Transverse colon (tissue), 4 donors: ENCODE measurements at regions not wholly inside any gene's neighbourhood (a gene's known extent, or its start where the extent isn't known, plus 50 kb on each side); places are given as distances from the start of the nearest gene placed in this dataset.

Source experiments
- DNase-seq: peaks from one replicate; pipeline ENCODE4 v3.0.0-alpha.2; 2019
- H3K27ac ChIP-seq, 4 donors: fragments of 200-600 bp; sonication (generic); 2 replicates each; pipeline ENCODE4 v1.5.1; 2016 to 2018; ENCODE audit warnings: inconsistent platforms in 4 of 4
- H3K27me3 ChIP-seq: fragments of 200-600 bp; sonication (generic); 2 replicates; pipeline ENCODE4 v1.5.1; 2017; ENCODE audit warnings: inconsistent platforms
- H3K36me3 ChIP-seq, 4 donors: fragments of 200-600 bp; sonication (generic); 2 replicates each; pipeline ENCODE4 v1.5.1; 2017 to 2019; ENCODE audit warnings: inconsistent platforms in 4 of 4
- H3K4me1 ChIP-seq, 4 donors: fragments of 200-600 bp; sonication (generic); 2 replicates each; pipeline ENCODE4 v1.5.1; 2017 to 2020; ENCODE audit warnings: inconsistent platforms in 4 of 4
- H3K4me3 ChIP-seq, 4 donors: fragments of 200-600 bp; sonication (generic); 1 replicate in 1 of 4; 2 replicates in 3 of 4; pipeline versions ENCODE4 v1.5.1 to v1.6.1; 2017 to 2019; ENCODE audit warnings: inconsistent platforms in 4 of 4
- H3K9me3 ChIP-seq, 2 donors: fragments of 200-600 bp; sonication (generic); 2 replicates each; pipeline ENCODE4 v1.5.1; 2017 to 2019; ENCODE audit warnings: inconsistent platforms in 2 of 2
- EP300 ChIP-seq: sonication (generic); formaldehyde crosslinking; IDR thresholded peaks from one replicate; pipeline ENCODE4 v1.6.1; 2017; ENCODE audit warnings: antibody characterized with exemption, low read depth
- POLR2A ChIP-seq: fragments of 450-650 bp; IDR thresholded peaks from one replicate; pipeline ENCODE4 v1.6.1; 2016; ENCODE audit warnings: antibody characterized with exemption, mild to moderate bottlenecking, moderate library complexity
- POLR2AphosphoS5 ChIP-seq, 3 donors: sonication (generic); formaldehyde crosslinking; IDR thresholded peaks; one replicate each; pipeline ENCODE4 v1.6.1; 2016; ENCODE audit warnings: antibody characterized with exemption in 3 of 3
- WGBS, 2 donors: methylation state at CpG; one replicate each; pipeline ENCODE4 v1.1.5; 2018; ENCODE audit warnings: low coverage in 1 of 2; 5-methylcytosine and 5-hydroxymethylcytosine counted together
- in situ Hi-C, 4 donors: fragments of 200-750 bp; cut with MboI; loops; one replicate each; pipeline versions ENCODE4 v1.15.0 to v1.15.1; 2017; ENCODE audit warnings: low sequenced_read_pairs in 3 of 4, low pct_ligation_motif_present in 1 of 4, low pct_unique_long_range_greater_than_20kb in 1 of 4
- intact Hi-C: fragments of 100-400 bp; cut with DNase I; formaldehyde crosslinking; loops from one replicate; pipeline ENCODE4 v1.15.1; 2023; ENCODE audit warnings: low total_unique reads
- TF ChIP-seq, protein P1 (sequence below), 5 experiments: fragments of 200-600 bp in 3 of 5; fragments of 450-650 bp in 2 of 5; sonication (generic) in 3 of 5; IDR thresholded peaks; 1 replicate in 2 of 5; 2 replicates in 3 of 5; pipeline ENCODE4 v1.5.1; 2016 to 2017; ENCODE audit warnings: antibody characterized with exemption in 5 of 5, inconsistent platforms in 3 of 5, mild to moderate bottlenecking in 2 of 5, moderate library complexity in 1 of 5

DNA sequence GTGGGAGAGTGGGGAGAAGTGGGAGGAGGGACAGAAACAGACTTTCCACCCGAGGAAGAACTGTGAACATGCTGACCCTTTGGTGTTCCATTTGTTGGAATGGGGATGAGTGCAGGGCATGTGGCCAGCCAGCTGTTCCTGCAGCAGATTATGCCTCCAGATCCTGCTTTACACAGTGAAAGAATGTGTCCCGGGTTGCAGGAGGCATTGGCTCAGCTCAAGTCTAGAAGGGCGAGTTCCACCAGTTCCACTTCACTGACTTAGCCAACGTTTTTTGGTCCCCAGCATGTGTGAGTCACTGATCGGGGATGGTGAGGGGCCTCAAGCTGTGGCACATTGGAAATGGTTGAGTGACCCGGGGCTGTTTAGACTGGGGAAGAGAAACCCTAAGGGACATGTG is 307.0 kb upstream of the ROPN1 start:
- DNase-seq: no peak
- Histone ChIP-seq H3K36me3 (no peaks in the 10 kb centered on the region), H3K27ac (no peak overlapping the region), H3K4me1 (peaks cover 0 to 6% (median 0%) of the 10 kb centered on the region in 4 donors), H3K4me3 (no peak overlapping the region), H3K27me3 (no peaks in the 10 kb centered on the region), H3K9me3 (no peaks in the 10 kb centered on the region)
- intact Hi-C loops: no loop called here
- no peak for TF ChIP-seq POLR2AphosphoS5 (IDR thresholded peaks at IDR 0.05)
- no peak for TF ChIP-seq POLR2A
- TF ChIP-seq, protein P1, sequence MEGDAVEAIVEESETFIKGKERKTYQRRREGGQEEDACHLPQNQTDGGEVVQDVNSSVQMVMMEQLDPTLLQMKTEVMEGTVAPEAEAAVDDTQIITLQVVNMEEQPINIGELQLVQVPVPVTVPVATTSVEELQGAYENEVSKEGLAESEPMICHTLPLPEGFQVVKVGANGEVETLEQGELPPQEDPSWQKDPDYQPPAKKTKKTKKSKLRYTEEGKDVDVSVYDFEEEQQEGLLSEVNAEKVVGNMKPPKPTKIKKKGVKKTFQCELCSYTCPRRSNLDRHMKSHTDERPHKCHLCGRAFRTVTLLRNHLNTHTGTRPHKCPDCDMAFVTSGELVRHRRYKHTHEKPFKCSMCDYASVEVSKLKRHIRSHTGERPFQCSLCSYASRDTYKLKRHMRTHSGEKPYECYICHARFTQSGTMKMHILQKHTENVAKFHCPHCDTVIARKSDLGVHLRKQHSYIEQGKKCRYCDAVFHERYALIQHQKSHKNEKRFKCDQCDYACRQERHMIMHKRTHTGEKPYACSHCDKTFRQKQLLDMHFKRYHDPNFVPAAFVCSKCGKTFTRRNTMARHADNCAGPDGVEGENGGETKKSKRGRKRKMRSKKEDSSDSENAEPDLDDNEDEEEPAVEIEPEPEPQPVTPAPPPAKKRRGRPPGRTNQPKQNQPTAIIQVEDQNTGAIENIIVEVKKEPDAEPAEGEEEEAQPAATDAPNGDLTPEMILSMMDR (IDR thresholded peaks at IDR 0.05): no peak
- no peak for TF ChIP-seq EP300
- 54 to 100% methylated on average over 1 to 6 of the region's 6 CpGs for WGBS, 2 donors
- in situ Hi-C loops: loop anchor here in 2 of 4 donors (25.0 kb wide), 2 partner anchors 262 to 287 kb away; partner anchors contain the start of gene KALRN (in 1 of the 2)

DNA sequence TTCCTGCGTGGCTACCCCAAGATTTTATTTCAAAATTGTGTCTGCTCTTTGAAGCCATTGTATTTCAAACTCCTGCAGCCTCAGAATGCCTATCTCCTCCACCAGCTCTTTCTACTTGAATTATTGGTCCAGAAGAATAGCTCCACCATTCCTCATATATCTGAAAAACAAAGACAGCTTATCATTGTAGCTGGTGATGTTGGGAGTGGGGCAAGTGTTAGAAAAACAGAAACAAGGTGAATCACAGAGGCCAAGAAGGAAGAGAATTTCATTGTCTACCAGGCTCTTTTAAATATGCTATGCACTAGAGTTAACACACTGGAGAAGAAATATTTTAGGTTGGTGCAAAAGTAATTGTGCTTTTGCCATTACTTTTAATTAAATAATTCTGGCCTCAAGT is 307.9 kb upstream of the ROPN1 start:
- intact Hi-C loops (no loop called here), in situ Hi-C loops (loop anchor here in 2 of 4 donors (25.0 kb wide), 2 partner anchors 263 to 288 kb away; partner anchors contain the start of gene KALRN (in 1 of the 2))
- Histone ChIP-seq H3K4me1 (peaks cover 0 to 6% (median 0%) of the 10 kb centered on the region in 4 donors), H3K4me3 (no peak overlapping the region), H3K9me3 (no peaks in the 10 kb centered on the region), H3K27me3 (no peaks in the 10 kb centered on the region), H3K27ac (no peak overlapping the region), H3K36me3 (no peaks in the 10 kb centered on the region)
- TF ChIP-seq EP300 (no peak), POLR2AphosphoS5 (IDR thresholded peaks at IDR 0.05) (no peak)
- WGBS, 2 donors: 83 to 86% methylated on average over 1 of the region's 1 CpG
- no peak for DNase-seq

DNA sequence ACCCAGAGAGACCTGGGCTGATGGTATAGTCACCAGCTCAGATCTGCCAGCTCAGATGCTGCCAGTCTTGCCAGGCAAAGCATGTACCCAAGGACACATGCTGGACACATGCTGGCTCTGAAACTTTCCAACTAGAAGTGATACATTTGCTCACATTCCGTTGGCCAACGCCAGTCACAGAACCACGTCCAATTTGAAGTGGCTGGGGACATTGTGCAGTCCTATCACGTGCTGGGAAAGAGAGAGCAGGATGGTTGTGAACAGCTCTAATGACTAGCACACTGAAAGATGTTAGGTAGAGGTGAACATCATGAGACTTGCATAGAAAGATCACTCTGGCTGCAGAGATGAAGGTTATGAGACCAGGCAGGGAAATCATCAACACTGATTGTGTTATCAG is 308.5 kb upstream of the ROPN1 start:
- intact Hi-C loops: no loop called here
- H3K36me3 ChIP-seq: no peaks in the 10 kb centered on the region
- no peaks in the 10 kb centered on the region for H3K9me3 ChIP-seq
- no peaks in the 10 kb centered on the region for H3K27me3 ChIP-seq
- H3K4me1 ChIP-seq: peaks cover 0 to 6% (median 0%) of the 10 kb centered on the region in 4 donors
- 72 to 90% methylated on average over 3 to 4 of the region's 4 CpGs for WGBS, 2 donors
- no peak for DNase-seq
- H3K27ac ChIP-seq: no peak overlapping the region
- TF ChIP-seq EP300 (no peak), POLR2A (no peak), POLR2AphosphoS5 (IDR thresholded peaks at IDR 0.05) (no peak)
- TF ChIP-seq, protein P1 (IDR thresholded peaks at IDR 0.05): no peak
- no peak overlapping the region for H3K4me3 ChIP-seq
- in situ Hi-C loops: no loop called here

DNA sequence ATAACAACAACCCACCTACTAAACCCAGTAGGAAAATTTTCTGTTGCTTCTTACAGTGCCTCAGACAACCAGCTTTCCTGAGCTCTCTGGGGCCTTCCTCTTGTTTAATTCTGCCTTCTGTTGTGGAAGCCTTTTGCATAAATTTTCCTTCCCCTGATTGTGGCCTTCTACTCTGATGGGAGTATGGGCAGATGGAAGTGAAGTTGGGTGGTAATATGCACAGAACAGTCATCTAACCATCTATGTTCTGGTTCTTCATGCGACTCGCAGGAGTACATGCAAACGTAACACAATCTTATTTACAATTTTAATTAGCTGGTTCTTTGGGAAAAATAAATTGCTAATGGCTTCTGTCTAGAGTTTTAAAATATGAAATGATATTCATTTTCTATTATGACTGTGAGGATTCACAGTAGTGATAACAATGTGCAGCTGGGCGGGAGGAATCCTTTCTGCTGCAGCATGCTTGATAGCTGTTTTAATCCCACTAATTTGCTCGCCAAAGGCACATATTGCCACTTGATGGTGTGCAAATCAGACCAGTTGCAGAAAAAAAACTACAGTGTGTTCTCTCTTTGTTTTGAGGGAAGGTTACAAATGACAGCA is 311.5 kb upstream of the ROPN1 start:
- no peaks in the 10 kb centered on the region for H3K27me3 ChIP-seq
- H3K36me3 ChIP-seq: no peaks in the 10 kb centered on the region
- TF ChIP-seq POLR2A: no peak
- in situ Hi-C loops: no loop called here
- peaks cover 16 to 17% of the 10 kb centered on the region in 2 donors for H3K9me3 ChIP-seq
- 88 to 93% methylated on average over 5 of the region's 5 CpGs for WGBS, 2 donors
- intact Hi-C loops: no loop called here
- no peak overlapping the region for H3K27ac ChIP-seq
- H3K4me3 ChIP-seq: no peak overlapping the region
- no peak for DNase-seq
- no peaks in the 10 kb centered on the region for H3K4me1 ChIP-seq

DNA sequence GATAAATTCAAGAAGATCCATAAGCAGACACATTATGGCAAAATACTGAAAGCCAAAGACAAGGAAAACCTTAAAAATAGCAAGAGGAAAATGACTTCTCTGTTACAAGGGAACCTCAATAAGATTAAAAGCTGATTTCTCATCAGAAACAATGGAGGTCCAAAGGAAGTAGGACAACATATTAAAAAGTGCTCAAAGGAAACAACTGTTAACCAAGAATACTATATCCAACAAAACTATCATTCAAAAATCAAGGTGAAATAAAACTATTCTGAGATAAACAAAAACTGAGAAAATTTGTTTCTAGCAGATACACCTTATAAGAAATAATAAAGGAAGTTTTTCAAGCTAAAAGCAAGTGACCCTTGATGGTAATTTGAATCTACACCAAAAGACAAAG is 314.7 kb upstream of the ROPN1 start:
- no peaks in the 10 kb centered on the region for H3K36me3 ChIP-seq
- in situ Hi-C loops: no loop called here
- H3K4me1 ChIP-seq: no peaks in the 10 kb centered on the region
- H3K27ac ChIP-seq: no peak overlapping the region
- peaks cover 16 to 17% of the 10 kb centered on the region in 2 donors for H3K9me3 ChIP-seq
- intact Hi-C loops: no loop called here
- H3K4me3 ChIP-seq: no peak overlapping the region
- no peak for DNase-seq
- TF ChIP-seq, protein P1 (IDR thresholded peaks at IDR 0.05): no peak
- TF ChIP-seq POLR2A (no peak), POLR2AphosphoS5 (IDR thresholded peaks at IDR 0.05) (no peak), EP300 (no peak)
- no peaks in the 10 kb centered on the region for H3K27me3 ChIP-seq
